Adipocyte (in vitro differentiated cells): ENCODE measurements at regions not wholly inside any gene's neighbourhood (a gene's known extent, or its start where the extent isn't known, plus 50 kb on each side); places are given as distances from the start of the nearest gene placed in this dataset.

Experiments used
- DNase-seq: peaks from one replicate; pipeline ENCODE4 v3.0.0-alpha.2; 2015; ENCODE audit warnings: low read depth
- H3K27me3 ChIP-seq: replicated peaks from 2 replicates; pipeline ENCODE4 v1.7.0; 2013; ENCODE audit warnings: mild to moderate bottlenecking, low read length, moderate library complexity; ENCODE audit not compliant: control insufficient read depth, insufficient read depth
- H3K36me3 ChIP-seq: 2 replicates; pipeline ENCODE4 v1.7.0; 2013; ENCODE audit warnings: low read length, mild to moderate bottlenecking, moderate library complexity; ENCODE audit not compliant: control insufficient read depth, insufficient read depth, severe bottlenecking
- H3K4me1 ChIP-seq: 2 replicates; pipeline ENCODE4 v1.7.0; 2013; ENCODE audit warnings: mild to moderate bottlenecking, low read length, moderate library complexity; ENCODE audit not compliant: control insufficient read depth, insufficient read depth
- H3K4me3 ChIP-seq: 2 replicates; pipeline ENCODE4 v1.7.0; 2013; ENCODE audit warnings: mild to moderate bottlenecking, low read length, moderate library complexity
- H3K9ac ChIP-seq: 2 replicates; pipeline ENCODE4 v1.7.0; 2013; ENCODE audit warnings: mild to moderate bottlenecking, low read length, moderate library complexity
- H3K9me3 ChIP-seq: 2 replicates; pipeline ENCODE4 v1.7.0; 2013; ENCODE audit warnings: mild to moderate bottlenecking, low read length, moderate library complexity; ENCODE audit not compliant: control insufficient read depth

DNA sequence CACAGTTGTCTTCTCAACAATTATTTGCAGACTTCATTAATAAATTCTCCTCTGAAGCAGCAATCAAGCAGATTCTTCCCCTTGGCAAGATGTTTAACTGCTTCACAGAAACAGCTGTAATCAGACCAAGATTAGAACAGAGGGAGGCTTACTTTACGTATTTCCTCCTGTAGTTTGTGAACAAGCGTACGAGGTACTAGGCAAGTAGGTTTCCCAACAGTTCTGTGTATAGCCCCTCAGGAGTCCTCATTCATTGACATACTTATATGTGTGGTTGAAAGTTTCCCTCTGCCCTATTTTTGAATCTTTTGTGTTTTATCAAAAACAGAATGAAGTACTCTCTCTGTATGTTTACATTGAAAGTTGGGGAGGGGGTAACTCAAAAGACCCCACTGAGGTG is 128.0 kb downstream of the SPATA31D1 start:
- no peaks in the 10 kb centered on the region for H3K36me3 ChIP-seq
- peaks cover 15% of the 10 kb centered on the region for H3K4me1 ChIP-seq
- H3K4me3 ChIP-seq, result no peak overlapping the region
- H3K27me3 ChIP-seq, result no peaks in the 10 kb centered on the region
- no peak overlapping the region for H3K9ac ChIP-seq
- no peaks in the 10 kb centered on the region for H3K9me3 ChIP-seq
- DNase-seq, result no peak

DNA sequence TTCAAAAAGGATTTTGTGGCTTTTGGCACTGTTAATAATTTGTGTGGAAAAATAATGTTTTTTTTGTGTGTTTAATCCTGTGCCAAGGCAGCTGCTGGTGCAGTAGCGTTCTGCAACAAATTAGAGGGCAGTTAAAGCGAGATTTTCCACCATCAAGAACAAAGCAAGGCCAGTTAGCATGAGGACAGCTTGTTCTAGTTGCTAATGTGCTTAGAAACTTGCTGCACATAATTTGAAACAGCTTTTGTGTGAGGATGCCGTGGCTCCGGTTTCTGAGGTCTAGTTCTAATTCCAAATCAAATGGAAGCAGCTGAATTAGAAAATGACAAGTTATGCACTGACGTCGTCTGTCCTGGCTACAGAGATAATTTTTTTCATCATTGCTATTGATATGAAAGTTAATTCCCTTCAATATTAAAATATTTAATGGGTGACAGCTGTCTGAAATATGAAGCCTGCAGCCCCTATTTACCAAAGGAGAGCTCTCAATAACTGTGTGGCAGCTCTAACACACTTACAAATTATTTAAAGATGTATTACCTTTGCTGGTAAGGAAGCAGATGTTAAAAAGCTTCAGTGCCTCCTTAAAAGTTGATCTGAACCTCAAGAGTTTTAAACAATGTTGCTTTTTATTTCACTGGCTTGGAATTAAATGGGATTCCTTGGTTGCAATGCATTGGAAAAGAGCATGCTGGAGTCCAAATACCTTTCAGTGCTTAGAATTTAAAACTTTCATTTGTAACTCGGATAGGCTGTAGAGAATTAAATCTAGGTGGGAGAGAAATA is 128.6 kb downstream of the SPATA31D1 start:
- Histone ChIP-seq H3K9ac (no peak overlapping the region), H3K9me3 (no peaks in the 10 kb centered on the region), H3K4me3 (peak overlapping the region; percentile 46), H3K36me3 (no peaks in the 10 kb centered on the region), H3K27me3 (no peaks in the 10 kb centered on the region), H3K4me1 (peaks cover 15% of the 10 kb centered on the region)
- DNase-seq, result peak; percentile 68

DNA sequence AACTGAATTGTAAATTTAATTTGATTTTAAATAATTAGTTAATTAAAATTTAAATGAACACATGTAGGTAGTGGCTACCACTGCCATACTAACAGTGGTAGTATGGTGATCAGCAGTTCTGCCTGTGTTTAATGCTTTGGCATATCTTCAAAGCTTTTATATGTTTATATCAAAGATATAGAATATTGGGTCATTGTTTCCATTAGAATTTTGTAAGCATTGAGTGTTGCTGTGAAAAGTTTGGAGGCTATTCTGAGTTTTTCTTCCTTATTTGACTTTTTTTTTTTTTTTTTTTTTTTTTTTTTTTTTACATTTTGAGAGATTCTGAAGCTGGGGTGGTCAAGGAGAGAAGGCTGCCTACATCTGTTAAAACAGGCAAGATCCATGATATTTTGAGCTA is 134.2 kb downstream of the SPATA31D1 start:
- no peaks in the 10 kb centered on the region for H3K27me3 ChIP-seq
- H3K9ac ChIP-seq, result no peak overlapping the region
- H3K4me3 ChIP-seq, result no peak overlapping the region

DNA sequence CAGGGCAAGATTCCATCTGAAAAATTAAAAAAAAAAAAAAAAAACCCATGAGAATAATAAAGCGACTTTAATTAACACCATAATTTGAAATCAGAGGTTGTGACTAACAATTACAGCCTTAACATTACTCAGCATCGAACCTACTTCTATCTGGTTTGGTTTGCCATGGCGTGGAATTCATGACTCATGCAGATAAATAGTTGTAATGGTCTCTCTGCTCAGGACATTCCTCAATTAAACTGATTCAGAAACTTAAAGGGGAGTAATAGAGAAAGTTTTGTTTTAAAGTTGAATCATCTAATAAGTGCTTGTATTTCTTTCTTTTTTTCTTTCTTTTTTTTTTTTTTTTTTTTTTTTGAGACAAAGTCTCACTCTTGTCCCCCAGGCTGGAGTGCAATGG is 135.5 kb downstream of the SPATA31D1 start:
- DNase-seq, result peak; percentile 63
- no peaks in the 10 kb centered on the region for H3K9me3 ChIP-seq
- H3K4me3 ChIP-seq, result no peak overlapping the region
- no peak overlapping the region for H3K9ac ChIP-seq
- no peaks in the 10 kb centered on the region for H3K4me1 ChIP-seq
- H3K36me3 ChIP-seq, result no peaks in the 10 kb centered on the region
- no peaks in the 10 kb centered on the region for H3K27me3 ChIP-seq

More for the DNA sequence above, 134.2 kb downstream of the SPATA31D1 start:
- no peaks in the 10 kb centered on the region for H3K36me3 ChIP-seq
- no peaks in the 10 kb centered on the region for H3K9me3 ChIP-seq
- no peak for DNase-seq
- H3K4me1 ChIP-seq, result no peaks in the 10 kb centered on the region

DNA sequence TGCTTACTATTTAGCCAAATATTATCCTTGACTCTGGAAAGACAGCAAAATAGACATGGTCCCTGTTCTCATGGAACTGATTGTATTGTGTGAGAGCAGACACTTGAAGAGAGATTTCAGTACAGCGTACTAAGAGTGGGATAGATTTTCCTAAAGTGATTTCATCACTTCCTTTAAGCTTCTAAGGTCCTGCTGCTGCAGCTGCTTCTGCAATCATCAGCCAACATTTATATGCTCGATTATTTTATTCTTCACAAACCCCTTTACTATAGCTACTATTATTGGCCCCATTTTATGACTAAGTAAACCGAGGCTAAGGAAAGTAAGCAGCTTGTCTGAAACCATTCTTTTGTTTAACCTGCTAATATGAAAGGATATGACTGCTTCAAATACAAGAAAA is 137.7 kb downstream of the SPATA31D1 start:
- DNase-seq, result peak; percentile 11
- Histone ChIP-seq H3K4me1 (no peaks in the 10 kb centered on the region), H3K9me3 (no peaks in the 10 kb centered on the region), H3K9ac (no peak overlapping the region), H3K27me3 (no peaks in the 10 kb centered on the region), H3K4me3 (no peak overlapping the region), H3K36me3 (no peaks in the 10 kb centered on the region)

DNA sequence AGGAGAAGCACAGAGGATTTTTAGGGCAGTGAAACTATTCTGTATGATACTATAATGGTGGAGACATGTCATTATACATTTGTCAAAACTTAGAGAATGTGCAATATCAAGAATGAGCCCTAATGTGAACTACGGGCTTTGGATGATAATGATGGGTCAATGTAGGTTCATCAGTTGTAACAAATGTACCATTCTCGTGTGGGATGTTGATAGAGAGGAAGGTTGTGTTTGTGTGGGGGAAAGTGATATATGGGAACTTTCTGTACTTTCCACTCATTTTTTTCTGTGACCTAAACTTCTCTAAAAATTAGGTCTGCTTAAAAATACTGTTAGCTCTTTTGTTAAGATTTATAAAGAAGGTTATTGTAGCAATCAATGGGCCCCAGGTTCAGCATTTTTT is 138.9 kb downstream of the SPATA31D1 start:
- Histone ChIP-seq H3K4me1 (no peaks in the 10 kb centered on the region), H3K9me3 (no peaks in the 10 kb centered on the region), H3K9ac (no peak overlapping the region), H3K27me3 (no peaks in the 10 kb centered on the region), H3K4me3 (no peak overlapping the region), H3K36me3 (no peaks in the 10 kb centered on the region)
- DNase-seq, result no peak

DNA sequence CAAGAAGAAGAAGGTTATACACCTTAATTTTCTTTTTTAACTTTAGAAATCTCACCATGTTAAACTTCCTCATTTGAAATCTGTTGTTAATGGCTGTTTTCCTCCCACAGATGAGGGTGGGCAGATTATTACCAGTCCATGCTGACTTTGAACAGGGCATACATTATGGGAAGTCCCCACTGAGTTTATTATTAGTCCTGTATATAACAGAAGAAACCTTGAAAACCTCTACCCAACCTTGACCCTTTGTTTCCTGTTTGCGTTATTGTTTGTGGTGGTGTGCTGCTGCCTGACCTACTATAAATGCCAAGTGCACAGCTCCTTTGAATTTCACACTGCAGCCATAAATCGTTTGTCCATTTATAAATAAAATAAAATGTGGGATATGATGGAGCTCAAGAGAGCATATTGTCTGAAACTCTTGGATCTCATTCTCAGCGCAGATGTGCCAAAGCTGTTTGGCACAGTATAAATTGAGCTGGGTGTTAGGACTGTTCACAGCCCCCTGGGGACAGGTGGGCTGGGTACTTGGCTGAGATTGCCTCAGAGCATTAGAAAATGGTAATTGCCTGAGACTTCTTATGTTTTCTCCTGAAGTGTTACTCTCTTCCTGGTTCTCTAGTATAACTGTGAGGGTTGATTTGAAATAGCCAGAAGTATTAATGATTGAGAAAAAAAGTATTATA is 139.6 kb downstream of the SPATA31D1 start:
- Histone ChIP-seq H3K27me3 (no peaks in the 10 kb centered on the region), H3K4me3 (no peak overlapping the region), H3K36me3 (no peaks in the 10 kb centered on the region), H3K4me1 (no peaks in the 10 kb centered on the region), H3K9ac (no peak overlapping the region), H3K9me3 (no peaks in the 10 kb centered on the region)
- no peak for DNase-seq

DNA sequence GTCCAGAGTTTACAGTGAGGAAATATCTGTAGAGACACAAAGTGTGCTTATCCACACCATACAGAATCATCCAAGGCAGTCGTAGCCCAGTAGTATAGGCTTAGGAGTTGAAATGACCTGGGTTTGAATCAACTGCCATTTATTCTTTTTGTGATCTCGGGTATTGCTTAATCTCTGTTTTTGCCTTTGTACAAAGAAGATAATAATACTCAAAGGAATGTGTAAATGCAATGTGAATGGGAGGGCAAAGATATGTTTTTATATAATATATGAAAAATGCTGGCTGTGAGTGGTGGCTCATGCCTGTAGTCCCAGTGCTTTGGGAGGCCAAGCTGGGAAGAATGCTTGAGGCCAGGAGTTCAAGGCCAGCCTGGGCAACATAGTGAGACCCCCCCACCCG is 141.1 kb downstream of the SPATA31D1 start:
- Histone ChIP-seq H3K4me3 (no peak overlapping the region), H3K27me3 (no peaks in the 10 kb centered on the region), H3K9me3 (no peaks in the 10 kb centered on the region), H3K4me1 (peaks cover 3% of the 10 kb centered on the region), H3K36me3 (no peaks in the 10 kb centered on the region), H3K9ac (no peak overlapping the region)
- DNase-seq, result peak; percentile 18

DNA sequence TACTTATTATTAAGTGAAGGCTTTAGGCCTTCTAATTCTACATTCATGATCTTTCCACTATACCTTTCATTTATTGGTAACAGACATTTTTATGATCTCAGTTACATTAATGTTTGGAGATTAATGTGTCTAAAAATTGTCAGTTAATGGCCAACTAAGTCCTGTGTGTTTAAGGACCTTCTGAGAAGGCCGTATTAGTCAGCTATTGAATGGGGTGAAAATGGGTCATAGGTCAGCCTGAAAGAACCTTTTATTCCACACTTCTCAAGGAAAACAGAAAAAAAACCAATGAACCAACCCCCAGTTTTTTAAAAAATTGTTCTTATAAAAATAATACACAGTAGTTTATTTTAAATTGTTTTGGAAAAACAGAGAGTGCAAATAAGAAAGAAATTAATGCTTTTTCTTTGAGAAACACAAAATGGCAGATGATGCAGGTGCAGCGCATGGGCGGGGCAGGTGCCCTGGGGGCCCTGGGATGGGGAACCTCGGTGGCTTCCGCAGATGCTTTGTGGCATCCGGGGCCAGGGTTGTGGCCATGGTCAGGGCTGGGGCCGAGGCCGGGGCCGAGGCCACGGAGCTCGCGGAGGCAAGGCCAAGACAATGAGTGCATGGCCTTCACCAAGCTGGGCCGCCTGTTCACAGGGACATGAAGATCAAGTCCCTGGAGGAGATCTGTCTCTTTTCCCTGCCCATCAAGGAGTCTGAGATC is 141.9 kb downstream of the SPATA31D1 start:
- H3K36me3 ChIP-seq, result no peaks in the 10 kb centered on the region
- no peaks in the 10 kb centered on the region for H3K27me3 ChIP-seq
- no peak overlapping the region for H3K9ac ChIP-seq
- H3K4me1 ChIP-seq, result peaks cover 3% of the 10 kb centered on the region
- no peaks in the 10 kb centered on the region for H3K9me3 ChIP-seq
- DNase-seq, result no peak
- H3K4me3 ChIP-seq, result no peak overlapping the region

DNA sequence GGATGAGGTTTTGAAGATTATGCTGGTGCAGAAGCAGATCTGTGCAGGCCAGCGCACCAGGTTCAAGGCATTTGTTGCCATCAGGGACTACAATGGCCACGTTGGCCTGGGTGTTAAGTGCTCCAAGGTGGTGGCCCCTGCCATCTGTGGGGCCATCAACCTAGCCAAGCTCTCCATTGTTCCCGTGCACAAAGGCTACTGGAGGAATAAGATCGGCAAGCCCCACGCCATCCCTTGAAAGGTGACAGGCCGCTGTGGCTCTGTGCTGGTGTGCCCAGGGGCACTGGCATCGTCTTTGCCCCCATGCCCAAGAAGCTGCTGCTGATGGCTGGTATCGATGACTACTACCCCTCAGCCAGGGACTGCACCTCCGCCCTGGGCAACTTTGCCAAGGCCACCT is 142.5 kb downstream of the SPATA31D1 start:
- Histone ChIP-seq H3K9me3 (no peaks in the 10 kb centered on the region), H3K4me1 (peaks cover 3% of the 10 kb centered on the region), H3K36me3 (no peaks in the 10 kb centered on the region), H3K4me3 (no peak overlapping the region), H3K9ac (no peak overlapping the region), H3K27me3 (no peaks in the 10 kb centered on the region)
- no peak for DNase-seq

DNA sequence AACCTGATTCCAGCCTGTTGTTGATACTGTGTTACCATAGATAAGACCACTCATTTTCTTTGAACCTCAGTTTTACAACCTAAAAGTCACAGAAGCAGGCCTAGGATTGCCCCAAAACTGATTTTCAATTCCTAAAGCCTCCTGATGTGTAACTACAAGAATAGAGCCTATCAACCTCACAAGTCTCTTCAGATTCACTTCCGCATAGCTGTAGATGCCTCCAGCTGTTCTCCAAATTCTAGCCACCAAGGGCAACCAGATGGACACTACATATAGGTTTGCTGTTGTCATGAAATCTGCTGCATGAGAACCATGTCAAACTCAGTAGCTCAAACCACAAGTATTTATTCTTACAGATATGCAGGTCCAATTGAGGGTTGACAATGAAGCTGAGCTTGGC is 143.5 kb downstream of the SPATA31D1 start:
- peaks cover 3% of the 10 kb centered on the region for H3K4me1 ChIP-seq
- H3K9me3 ChIP-seq, result no peaks in the 10 kb centered on the region
- H3K27me3 ChIP-seq, result no peaks in the 10 kb centered on the region
- no peaks in the 10 kb centered on the region for H3K36me3 ChIP-seq
- DNase-seq, result no peak
- no peak overlapping the region for H3K4me3 ChIP-seq
- H3K9ac ChIP-seq, result no peak overlapping the region
